ENCODE measurements at regions not wholly inside any gene's neighbourhood (a gene's known extent, or its start where the extent isn't known, plus 50 kb on each side); places are given as distances from the start of the nearest gene placed in this dataset.

DNA sequence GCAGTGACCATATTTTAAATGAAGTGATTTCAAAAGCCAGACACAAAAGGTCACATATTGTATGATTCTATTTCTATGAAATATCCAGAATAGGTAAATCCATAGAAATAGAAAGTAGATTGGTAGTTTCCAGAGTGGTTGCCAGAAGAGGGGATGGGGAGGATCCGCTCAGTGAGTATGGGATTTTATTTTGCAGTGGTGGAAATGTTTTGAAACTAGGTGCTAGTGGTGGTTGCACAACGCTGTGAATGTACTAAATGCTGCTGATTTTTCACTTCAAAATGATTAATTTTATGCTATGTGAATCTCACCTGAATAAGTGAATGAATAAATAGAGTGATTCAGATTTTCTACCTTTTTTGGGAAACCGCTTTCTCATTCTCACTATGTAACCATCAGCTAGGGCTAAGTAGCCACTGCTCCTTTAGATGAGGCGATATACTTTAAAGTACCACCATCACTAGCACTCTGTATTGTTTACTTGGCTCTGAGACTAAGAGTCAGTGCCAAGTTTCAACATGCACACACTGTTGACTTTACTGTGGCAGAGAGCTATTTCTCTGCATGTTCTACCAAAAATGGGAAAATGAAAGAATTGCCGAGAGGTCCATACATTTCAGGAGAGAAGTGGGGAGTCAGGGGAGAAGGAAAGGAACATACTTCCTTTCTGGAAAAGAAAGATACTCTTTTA, 90.7 kb upstream of the GOLIM4 start:
- H3K27me3 Mint-ChIP-seq: no peaks in the 10 kb centered on the region
- no peak overlapping the region for H3K27ac Mint-ChIP-seq
- no peaks in the 10 kb centered on the region for H3K36me3 Mint-ChIP-seq (ENCODE audit: low read depth)
- no peaks in the 10 kb centered on the region for H3K9me3 Mint-ChIP-seq
- H3K4me1 Mint-ChIP-seq (ENCODE audit: low read depth): no peaks in the 10 kb centered on the region
- no peak overlapping the region for H3K4me3 Mint-ChIP-seq

DNA sequence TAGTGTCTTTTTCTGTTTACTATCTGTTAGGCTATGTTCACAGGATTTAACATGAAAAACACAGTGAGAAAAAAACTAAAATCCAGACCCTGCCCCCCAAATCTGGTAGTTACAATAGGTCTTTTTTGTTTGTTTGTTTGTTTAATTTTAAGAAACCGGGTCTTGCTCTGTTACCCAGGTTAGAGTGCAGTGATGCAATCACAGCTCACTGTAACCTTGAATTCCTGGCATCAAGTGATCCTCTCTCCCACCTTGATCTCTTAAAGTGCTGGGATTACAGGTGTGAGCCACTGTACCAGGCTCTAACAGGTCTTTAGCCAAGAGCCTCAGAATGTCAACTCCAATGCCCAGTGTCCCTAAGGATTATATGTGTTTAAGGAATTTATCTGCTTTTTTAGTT, 88.0 kb upstream of the GOLIM4 start:
- Mint-ChIP-seq H3K9me3 (no peaks in the 10 kb centered on the region), H3K4me3 (no peak overlapping the region), H3K27me3 (no peaks in the 10 kb centered on the region), H3K4me1 (ENCODE audit: low read depth) (no peaks in the 10 kb centered on the region), H3K27ac (no peak overlapping the region), H3K36me3 (ENCODE audit: low read depth) (no peaks in the 10 kb centered on the region)

DNA sequence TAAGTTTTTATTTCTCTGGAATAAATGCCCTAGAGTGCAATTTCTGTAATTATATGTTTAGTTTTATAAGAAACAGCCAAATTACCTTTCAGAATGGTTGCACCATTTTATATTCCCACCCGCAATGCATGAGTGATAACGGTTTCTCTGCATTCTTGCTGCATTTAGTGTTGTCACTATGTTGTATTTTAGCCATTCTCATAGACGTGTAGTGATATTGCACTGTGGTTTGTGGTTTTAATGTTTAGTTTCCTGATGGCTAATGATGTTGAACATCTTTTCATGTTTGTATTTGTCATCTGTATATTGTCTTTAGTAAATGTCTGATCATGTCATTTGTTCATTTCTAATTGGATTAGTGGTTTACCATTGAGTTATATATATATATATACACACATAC, 73.0 kb upstream of the GOLIM4 start:
- Mint-ChIP-seq H3K27me3 (no peaks in the 10 kb centered on the region), H3K27ac (no peak overlapping the region), H3K4me1 (ENCODE audit: low read depth) (peaks cover 3% of the 10 kb centered on the region), H3K9me3 (no peaks in the 10 kb centered on the region), H3K4me3 (no peak overlapping the region), H3K36me3 (ENCODE audit: low read depth) (no peaks in the 10 kb centered on the region)

DNA sequence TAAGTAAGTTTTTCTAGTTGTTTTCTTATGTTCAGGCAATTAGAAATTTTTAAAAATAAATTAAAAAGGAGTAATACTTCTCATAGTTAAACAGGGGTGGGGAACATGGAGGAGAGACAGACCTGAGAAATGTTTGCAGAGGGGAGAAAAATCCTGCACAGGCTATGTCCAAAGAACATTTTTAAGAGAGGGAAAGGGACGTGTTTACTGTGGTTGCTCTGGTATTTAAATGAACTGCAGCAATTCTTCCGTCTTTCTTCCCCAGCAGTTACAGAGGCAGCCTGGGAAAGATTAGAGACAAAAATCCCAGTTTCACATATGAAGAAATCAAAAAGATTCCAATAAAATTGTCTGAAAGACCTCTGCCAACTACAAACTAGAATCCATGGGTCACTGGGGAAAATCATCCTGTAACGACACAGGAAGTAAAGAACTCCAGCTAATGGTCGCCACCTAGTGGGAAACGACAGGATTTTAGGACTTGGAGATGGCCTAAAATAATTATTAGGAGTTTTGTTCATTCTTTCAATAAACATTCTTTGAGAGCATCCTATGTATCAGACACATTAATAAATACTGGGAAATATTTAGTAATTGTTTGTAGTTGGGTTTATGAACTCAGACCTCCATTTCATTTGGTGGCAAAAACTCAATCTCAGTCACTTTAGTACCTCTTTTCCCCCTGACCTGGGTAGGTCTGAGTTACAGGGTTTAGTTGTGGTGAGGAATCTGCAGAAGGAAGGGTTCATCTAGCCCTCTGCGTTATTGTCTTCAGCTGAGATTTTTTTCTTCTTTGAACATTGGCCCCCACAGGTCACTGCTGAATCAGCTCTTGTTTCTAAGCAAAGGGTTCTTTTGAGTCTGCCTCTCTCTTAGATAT, 69.9 kb upstream of the GOLIM4 start:
- Mint-ChIP-seq H3K27me3 (no peaks in the 10 kb centered on the region), H3K9me3 (no peaks in the 10 kb centered on the region), H3K36me3 (ENCODE audit: low read depth) (no peaks in the 10 kb centered on the region), H3K27ac (no peak overlapping the region), H3K4me1 (ENCODE audit: low read depth) (peaks cover 3% of the 10 kb centered on the region), H3K4me3 (peak overlapping the region; percentile 23)

DNA sequence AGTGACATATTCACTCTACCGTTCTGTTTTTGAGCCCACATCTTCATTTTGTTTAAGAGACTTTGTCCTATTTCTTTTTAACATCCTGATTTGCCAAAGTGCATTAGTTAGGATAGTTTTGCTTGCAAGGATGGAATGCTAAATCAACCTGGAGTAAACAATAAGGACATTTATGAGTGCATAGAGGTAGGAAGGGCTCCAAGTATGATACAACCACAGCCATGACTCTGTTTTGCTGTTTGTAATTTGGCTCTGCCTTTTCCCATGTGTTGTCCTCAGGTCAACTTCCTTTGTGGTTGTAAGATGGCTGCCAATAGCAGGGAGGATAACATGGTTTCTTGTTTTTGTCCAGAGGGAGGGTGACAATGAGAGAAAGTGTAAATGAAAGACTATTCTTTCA, 66.4 kb upstream of the GOLIM4 start:
- Mint-ChIP-seq H3K27ac (no peak overlapping the region), H3K36me3 (ENCODE audit: low read depth) (no peaks in the 10 kb centered on the region)

DNA sequence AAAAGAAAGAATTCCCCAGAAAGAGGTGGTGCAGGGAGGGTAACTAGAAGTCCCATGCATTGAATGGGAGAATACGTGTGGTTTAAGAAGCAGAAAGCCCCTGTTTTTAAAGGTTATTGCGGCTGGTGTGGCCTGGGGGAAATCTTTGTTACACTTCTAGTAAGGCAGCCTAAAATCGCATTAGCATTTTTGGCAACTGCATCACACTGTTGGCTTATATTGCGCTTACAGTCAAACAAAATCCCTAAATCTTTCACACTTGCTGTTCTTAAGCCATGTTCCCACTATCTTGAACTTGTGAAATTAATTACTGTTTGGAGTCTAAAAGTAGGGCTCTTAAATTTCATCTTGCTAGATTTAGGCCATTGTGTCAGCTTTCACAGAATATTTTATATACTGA, 66.0 kb upstream of the GOLIM4 start:
- no peaks in the 10 kb centered on the region for H3K36me3 Mint-ChIP-seq (ENCODE audit: low read depth)
- H3K27ac Mint-ChIP-seq: no peak overlapping the region
- H3K27me3 Mint-ChIP-seq: peaks cover 10% of the 10 kb centered on the region
- H3K4me3 Mint-ChIP-seq: no peak overlapping the region
- peaks cover 3% of the 10 kb centered on the region for H3K4me1 Mint-ChIP-seq (ENCODE audit: low read depth)
- H3K9me3 Mint-ChIP-seq: no peaks in the 10 kb centered on the region

More for the DNA sequence above, 66.4 kb upstream of the GOLIM4 start:
- Mint-ChIP-seq H3K27me3 (peaks cover 9% of the 10 kb centered on the region), H3K4me1 (ENCODE audit: low read depth) (peaks cover 3% of the 10 kb centered on the region), H3K9me3 (no peaks in the 10 kb centered on the region), H3K4me3 (no peak overlapping the region)

DNA sequence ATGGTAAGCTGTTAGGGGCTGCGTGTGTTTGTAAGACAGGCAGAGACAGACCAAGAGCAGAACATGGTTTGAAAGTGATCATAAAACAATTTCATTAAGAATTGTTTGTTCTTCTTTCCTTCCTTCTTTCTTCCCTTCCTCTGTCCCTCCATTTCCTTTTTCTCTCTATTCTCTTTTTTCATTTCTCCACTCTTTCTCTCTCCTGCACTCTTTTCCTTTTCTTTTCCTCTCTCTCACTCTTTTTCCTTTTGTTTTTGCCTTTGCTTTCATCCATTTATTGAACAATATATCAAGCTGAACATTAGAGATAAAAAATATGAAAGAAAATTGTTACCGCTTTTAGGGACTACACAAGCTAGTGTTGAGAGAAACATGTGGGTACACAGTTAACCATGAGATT, 62.2 kb upstream of the GOLIM4 start:
- Mint-ChIP-seq H3K4me1 (ENCODE audit: low read depth) (no peaks in the 10 kb centered on the region), H3K36me3 (ENCODE audit: low read depth) (no peaks in the 10 kb centered on the region), H3K27ac (no peak overlapping the region), H3K9me3 (peaks cover 12% of the 10 kb centered on the region), H3K4me3 (no peak overlapping the region), H3K27me3 (peaks cover 15% of the 10 kb centered on the region)

DNA sequence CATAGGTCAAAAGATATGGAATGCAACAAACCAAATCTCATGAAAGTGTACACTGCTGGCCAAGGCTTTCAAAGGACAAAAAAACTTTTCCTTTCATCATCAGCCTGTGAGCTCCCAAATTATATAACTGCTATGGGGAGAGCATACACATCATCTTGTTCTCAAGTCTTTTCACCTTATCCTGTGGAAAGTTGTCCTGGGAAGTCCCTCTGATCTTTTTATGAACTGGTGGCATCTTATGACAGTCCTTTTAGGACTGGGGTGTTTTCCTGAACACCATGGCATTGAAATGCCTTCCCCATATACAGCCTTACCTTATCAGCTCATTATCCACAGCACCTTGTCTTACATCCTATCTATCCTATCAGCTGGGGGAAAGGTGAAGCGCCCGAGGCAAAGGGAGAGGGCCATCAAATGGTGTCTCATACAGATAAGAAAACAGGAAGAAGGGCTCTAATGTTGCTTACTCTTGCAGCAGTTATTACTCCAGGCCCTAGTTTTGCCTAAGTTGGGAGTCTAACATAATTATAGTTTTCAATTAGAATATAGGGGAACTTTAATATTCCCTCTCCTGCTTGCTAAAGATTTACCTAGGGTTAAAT, 61.5 kb upstream of the GOLIM4 start:
- Mint-ChIP-seq H3K36me3 (ENCODE audit: low read depth) (no peaks in the 10 kb centered on the region), H3K27ac (no peak overlapping the region), H3K4me3 (no peak overlapping the region), H3K4me1 (ENCODE audit: low read depth) (no peaks in the 10 kb centered on the region), H3K27me3 (peaks cover 15% of the 10 kb centered on the region), H3K9me3 (peaks cover 16% of the 10 kb centered on the region)

DNA sequence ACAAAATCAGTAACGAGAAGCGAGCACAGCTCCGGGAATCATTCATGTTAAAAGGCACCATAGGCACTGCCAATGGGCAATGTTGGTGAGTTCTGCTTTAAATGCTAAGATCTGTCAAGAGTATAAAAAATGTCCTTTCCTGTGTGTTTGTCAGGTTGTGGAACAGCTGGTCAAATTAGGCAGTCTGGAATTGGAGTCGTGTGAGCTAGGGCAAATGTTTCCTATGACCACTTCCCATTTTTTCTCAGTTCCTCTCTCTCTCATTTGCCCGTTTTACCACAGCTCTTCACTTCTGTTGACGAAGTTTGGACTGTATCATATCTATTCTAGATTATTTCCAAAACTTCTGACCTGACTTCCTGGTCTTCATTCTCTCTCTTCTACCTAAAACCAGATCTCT, 60.8 kb upstream of the GOLIM4 start:
- H3K36me3 Mint-ChIP-seq (ENCODE audit: low read depth): no peaks in the 10 kb centered on the region
- H3K4me3 Mint-ChIP-seq: no peak overlapping the region
- H3K27ac Mint-ChIP-seq: no peak overlapping the region
- peaks cover 20% of the 10 kb centered on the region for H3K27me3 Mint-ChIP-seq
- H3K4me1 Mint-ChIP-seq (ENCODE audit: low read depth): no peaks in the 10 kb centered on the region
- peaks cover 23% of the 10 kb centered on the region for H3K9me3 Mint-ChIP-seq

DNA sequence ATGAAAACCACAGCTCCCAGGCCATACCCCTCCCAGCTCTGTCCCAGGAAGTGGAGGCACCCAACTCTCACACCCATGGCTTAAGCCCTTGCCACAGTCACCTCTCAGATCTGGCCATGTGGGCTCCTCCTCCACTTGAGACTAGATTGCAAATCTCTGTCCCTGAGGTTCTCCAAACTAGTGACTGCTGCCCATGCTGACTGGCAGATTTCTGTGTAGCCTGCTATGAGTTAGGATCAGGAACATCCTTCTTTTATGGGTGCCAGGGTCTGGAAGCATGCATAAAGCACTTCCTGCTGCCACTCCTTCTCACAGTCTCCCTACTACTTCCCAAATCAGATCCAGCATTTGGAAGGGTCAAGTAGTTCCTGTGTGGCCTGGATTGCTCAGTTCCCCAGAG, 59.6 kb upstream of the GOLIM4 start:
- Mint-ChIP-seq H3K4me3 (no peak overlapping the region), H3K9me3 (peaks cover 24% of the 10 kb centered on the region), H3K4me1 (ENCODE audit: low read depth) (no peaks in the 10 kb centered on the region)

DNA sequence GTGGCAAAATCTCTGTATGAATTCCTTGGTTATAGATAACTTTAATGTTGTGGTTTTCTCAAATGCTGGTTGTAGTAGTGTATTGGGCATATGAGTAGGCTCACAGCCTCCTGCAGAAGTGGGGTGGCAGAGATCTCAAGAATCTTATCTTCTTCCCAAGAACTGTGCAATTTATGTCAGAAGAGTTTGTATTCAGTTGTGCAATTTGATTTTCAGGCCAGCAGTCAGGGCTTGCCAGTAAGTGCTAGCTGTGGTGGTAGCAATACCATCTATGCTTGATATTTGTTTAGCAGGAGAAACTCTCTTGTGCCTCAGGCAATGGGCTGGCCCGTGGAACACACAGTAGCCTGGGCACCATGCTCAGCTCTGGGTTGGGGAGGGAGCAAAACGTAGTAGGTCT, 58.4 kb upstream of the GOLIM4 start:
- no peaks in the 10 kb centered on the region for H3K4me1 Mint-ChIP-seq (ENCODE audit: low read depth)

More for the DNA sequence above, 59.6 kb upstream of the GOLIM4 start:
- Mint-ChIP-seq H3K27ac (no peak overlapping the region), H3K27me3 (peaks cover 24% of the 10 kb centered on the region), H3K36me3 (ENCODE audit: low read depth) (no peaks in the 10 kb centered on the region)

DNA sequence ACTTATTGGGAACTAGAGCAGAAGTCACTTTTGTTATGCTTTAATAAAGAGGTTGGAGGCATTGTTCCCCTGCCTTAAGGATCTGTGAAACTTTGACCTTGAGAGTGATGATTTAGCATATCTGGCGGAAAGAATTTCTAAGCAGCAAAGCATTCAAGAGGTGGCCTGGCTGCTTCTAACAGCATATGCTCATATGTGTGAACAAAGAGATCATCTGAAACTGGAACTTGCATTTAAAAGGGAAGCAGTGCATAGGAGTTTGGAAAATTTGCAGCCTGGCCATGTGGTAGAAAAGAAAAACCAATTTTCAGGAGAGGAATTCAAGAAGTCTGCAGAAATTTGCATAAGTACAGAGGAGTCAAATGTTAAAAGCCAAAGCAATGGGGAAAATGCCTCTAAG, 56.4 kb upstream of the GOLIM4 start:
- Mint-ChIP-seq H3K4me3 (no peak overlapping the region), H3K4me1 (ENCODE audit: low read depth) (no peaks in the 10 kb centered on the region), H3K36me3 (ENCODE audit: low read depth) (no peaks in the 10 kb centered on the region), H3K9me3 (peaks cover 24% of the 10 kb centered on the region), H3K27ac (no peak overlapping the region), H3K27me3 (peaks cover 24% of the 10 kb centered on the region)

More for the DNA sequence above, 58.4 kb upstream of the GOLIM4 start:
- H3K4me3 Mint-ChIP-seq: no peak overlapping the region
- H3K27me3 Mint-ChIP-seq: peaks cover 30% of the 10 kb centered on the region
- no peaks in the 10 kb centered on the region for H3K36me3 Mint-ChIP-seq (ENCODE audit: low read depth)
- H3K27ac Mint-ChIP-seq: no peak overlapping the region
- H3K9me3 Mint-ChIP-seq: peaks cover 24% of the 10 kb centered on the region
